Fibroblast of villous mesenchyme (primary cell): ENCODE measurements at regions not wholly inside any gene's neighbourhood (a gene's known extent, or its start where the extent isn't known, plus 50 kb on each side); places are given as distances from the start of the nearest gene placed in this dataset.
"Not testable (repeated sequence)": the region's sequence is repeated elsewhere in the genome, so short reads cannot be mapped to it uniquely, and the experiment has no call there.

Experiments
- DNase-seq: peaks from one replicate; pipeline ENCODE4 v3.0.0-alpha.2; 2010; ENCODE audit warnings: low read depth
- H3K4me3 ChIP-seq: 2 replicates; pipeline ENCODE4 v1.5.1; 2011; ENCODE audit warnings: low read depth, mild to moderate bottlenecking, low read length
- CTCF ChIP-seq: IDR thresholded peaks from 2 replicates; pipeline ENCODE4 v1.5.1; 2012; ENCODE audit warnings: low read depth, mild to moderate bottlenecking, low read length; ENCODE audit not compliant: insufficient read depth

- no peak for TF ChIP-seq CTCF
Observed at GRCh38 chr10:43997330-43997729, 348.6 kb upstream of the ZNF32 start.

GRCh38 chr10:43994539-43994938, 345.9 kb upstream of the ZNF32 start:
- H3K4me3 ChIP-seq = no peak overlapping the region
- DNase-seq = no peak
- no peak for TF ChIP-seq CTCF

More at GRCh38 chr10:43997330-43997729, 348.6 kb upstream of the ZNF32 start:
- no peak for DNase-seq
- H3K4me3 ChIP-seq = no peak overlapping the region

- not testable (repeated sequence) for H3K4me3 ChIP-seq, DNase-seq
Observed at GRCh38 chr10:43992816-43993215, 344.1 kb upstream of the ZNF32 start.

- TF ChIP-seq CTCF = no peak
- no peak overlapping the region for H3K4me3 ChIP-seq
- no peak for DNase-seq
Observed at GRCh38 chr10:43986374-43986773, 337.7 kb upstream of the ZNF32 start.

GRCh38 chr10:43985941-43986340, 337.3 kb upstream of the ZNF32 start:
- no peak overlapping the region for H3K4me3 ChIP-seq
- DNase-seq = no peak
- TF ChIP-seq CTCF = no peak

- no peak for TF ChIP-seq CTCF
- H3K4me3 ChIP-seq = no peak overlapping the region
- no peak for DNase-seq
Observed at GRCh38 chr10:43983856-43984271, 335.2 kb upstream of the ZNF32 start.

- no peak overlapping the region for H3K4me3 ChIP-seq
- no peak for DNase-seq
- no peak for TF ChIP-seq CTCF
Observed at GRCh38 chr10:43983405-43983804, 334.7 kb upstream of the ZNF32 start.
